ENCODE measurements at regions not wholly inside any gene's neighbourhood (a gene's known extent, or its start where the extent isn't known, plus 50 kb on each side); places are given as distances from the start of the nearest gene placed in this dataset.
"Not testable (repeated sequence)": the region's sequence is repeated elsewhere in the genome, so short reads cannot be mapped to it uniquely, and the experiment has no call there.

DNA sequence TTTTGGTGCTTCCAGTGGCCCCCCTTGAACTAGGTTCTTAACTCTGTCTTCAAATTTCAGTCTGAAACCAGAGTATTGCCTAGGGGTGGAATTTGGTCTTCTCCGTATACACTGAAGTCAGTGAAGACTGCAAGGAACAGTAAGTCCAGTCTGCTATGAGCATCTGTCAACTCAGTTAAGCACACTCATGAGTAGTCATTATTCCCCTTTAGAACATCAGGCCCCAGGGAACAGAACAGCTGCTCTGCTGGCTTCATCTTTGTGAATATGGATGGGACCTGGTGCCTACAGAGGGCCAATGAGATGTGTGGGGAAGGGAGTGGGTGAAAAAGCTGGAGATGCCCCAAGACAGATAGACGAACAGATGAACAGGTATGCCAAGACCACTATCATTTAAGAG, 85.2 kb upstream of the PRR23C start:
- no peak for DNase-seq
- in situ Hi-C loops (cut with MboI; ENCODE audit: low pct_unique_long_range_greater_than_20kb, low sequenced_read_pairs) = no loop called here

DNA sequence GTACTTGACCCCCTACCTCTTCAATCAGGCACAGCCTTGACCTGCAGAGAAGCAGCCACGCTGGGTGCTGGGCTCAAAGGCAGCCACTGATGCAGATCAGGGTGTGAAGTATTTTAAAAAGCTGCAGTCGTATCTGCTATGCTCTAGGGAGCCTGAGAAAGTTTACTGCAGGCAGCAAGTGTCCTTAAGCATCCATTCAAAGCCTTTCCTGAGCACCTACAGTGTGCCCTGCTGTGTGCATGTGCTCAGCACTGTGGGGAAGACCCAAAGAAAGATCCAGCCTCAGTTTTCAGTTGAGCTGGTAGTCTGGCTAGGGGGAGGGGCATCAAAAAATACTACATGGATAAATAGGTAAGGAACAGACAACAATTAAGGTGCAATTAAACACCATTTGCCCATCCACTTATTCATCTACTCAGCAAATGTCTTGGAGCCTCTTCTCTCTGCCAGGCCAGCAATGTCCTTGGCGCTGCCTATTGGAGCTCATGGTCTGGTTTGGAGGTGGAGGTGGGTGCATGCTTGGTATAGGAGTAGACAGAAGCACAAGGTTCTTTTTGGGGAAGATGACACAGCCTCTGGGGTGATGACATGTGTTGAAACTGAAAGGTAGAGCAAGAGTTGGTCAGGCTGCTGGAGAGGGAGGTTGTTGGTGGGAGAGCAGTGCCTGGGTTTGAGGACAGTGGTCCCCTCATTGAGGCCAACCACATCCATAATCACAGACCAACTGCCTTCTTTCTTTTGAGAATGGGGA, 85.9 kb upstream of the PRR23C start:
- no peak for DNase-seq
- in situ Hi-C loops (cut with MboI; ENCODE audit: low pct_unique_long_range_greater_than_20kb, low sequenced_read_pairs) = no loop called here

DNA sequence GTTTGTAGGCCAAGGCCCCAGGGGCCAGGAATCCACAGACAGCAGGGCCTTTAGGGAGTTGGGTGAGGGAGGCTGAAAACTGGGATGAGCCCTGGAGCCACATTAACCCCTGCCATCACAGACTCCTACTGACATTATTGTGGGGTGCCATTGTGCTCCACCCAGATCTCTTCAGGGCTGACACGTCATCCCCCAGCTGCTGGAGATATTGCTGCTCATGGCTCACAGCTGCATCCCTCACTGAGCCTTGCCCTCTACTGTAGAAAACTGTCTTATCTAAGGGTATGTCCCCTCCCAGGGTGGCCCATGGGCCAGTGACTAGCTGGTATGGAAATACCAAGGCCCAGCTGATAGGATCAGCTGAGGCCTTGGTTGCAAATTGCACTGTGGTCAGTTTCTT, 87.3 kb upstream of the PRR23C start:
- in situ Hi-C loops (cut with MboI; ENCODE audit: low pct_unique_long_range_greater_than_20kb, low sequenced_read_pairs) = no loop called here
- DNase-seq = no peak

DNA sequence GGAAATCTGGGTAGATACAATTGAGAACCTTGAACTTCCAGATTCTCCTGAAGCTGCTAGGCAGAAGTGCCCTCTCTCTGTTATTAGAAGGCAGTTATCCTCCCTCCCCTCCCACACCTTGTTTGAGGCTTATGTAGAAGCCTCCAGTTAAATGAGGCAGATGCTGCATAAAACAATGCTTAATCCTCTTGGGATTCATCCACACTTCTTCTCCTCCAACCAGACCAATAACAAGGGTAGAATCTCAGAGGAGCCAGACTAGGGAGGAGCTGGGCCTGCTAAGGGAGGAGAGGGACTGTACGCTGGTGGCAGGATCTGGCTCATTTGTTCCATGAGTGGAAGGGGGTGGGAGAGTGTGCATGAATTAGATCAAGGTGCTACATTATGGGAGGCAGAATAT, 88.3 kb upstream of the PRR23C start:
- DNase-seq = no peak
- in situ Hi-C loops (cut with MboI; ENCODE audit: low pct_unique_long_range_greater_than_20kb, low sequenced_read_pairs) = no loop called here

DNA sequence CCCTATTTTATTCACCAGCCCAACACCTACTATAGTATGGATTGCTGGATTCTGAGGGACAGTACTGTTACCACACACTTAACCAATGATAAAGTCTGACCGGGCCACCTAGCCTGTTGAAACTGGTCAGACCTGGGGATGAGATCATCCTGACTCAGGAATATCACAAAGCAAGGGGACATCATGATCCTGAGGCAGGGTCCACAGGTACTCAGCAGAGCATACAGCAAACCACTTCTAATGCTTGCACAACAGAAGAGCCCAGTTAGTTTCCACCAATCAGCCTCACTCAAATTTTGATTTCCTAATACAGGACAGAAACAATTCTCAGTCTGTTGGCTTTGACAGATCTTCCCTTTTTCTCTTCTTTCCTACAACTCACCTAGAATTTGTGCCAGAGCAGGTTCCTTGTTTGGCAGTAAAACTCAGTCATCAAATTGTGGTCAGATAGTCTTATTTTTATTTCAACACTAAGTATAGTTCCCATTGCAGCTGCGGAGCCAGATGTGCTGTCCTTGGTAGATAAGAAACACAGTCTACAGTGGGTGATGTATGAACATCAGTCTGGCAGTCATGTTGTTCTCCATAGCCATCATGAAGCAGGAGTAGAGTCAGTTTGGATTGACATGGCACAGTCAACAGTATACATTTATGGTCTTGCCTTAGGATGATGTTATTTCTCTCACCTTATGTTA, 90.1 kb upstream of the PRR23C start:
- no peak for DNase-seq
- in situ Hi-C loops (cut with MboI; ENCODE audit: low pct_unique_long_range_greater_than_20kb, low sequenced_read_pairs) = no loop called here

DNA sequence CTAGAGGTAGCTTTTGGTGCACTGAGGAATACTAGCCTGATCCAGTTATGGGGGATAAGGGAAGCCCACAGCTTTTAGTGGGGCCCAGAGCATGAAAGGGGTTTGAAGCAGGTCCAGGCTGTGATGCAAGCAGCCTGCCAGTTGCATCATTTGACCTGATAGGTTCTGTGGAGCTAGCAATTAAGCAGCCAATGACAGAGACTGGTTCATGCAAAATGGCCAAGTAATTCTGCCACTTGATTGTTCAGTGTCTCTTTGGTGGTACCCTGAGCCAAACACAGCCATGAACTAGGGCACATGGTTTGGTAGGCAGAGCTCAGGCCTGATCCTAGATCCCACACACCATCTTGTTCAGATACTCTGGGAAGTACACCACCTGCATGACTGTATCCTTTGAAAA, 91.0 kb upstream of the PRR23C start:
- DNase-seq = no peak
- in situ Hi-C loops (cut with MboI; ENCODE audit: low pct_unique_long_range_greater_than_20kb, low sequenced_read_pairs) = no loop called here

DNA sequence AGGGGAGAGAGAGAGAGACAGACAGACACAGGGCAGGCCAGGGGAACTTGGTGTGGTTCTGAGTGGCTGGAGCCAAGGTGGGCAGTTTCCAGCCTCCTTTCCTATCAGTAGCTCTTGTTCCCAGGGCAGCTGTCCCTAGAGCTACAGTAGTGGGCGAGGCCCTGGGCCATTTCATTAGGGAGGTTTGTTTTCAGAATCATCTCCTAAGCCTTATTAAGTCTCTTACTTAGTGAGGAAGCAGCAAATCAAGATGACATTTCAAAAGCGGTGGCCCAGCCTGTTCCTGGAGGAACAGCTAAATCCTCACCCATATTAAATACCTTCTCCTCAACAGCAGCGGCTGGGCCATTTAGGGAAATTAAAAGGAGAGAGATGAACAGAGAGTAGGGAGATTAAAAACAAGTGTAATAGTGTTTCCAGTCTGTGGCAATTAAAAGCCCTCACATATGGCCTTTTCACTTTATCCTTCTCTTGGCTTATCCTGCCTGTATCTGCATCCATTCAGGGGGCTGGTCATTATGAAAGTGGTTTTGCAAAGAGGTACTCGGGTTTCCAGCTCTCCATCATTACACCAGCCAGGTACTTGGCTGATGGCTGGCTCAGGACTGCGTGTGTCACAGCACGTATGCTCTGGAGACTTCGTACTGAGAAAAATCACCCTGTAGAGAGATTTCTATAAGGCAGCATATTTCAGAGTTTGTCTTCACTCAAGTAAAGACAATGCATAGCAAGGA, 91.9 kb upstream of the PRR23C start:
- in situ Hi-C loops (cut with MboI; ENCODE audit: low pct_unique_long_range_greater_than_20kb, low sequenced_read_pairs) = no loop called here
- no peak for DNase-seq

DNA sequence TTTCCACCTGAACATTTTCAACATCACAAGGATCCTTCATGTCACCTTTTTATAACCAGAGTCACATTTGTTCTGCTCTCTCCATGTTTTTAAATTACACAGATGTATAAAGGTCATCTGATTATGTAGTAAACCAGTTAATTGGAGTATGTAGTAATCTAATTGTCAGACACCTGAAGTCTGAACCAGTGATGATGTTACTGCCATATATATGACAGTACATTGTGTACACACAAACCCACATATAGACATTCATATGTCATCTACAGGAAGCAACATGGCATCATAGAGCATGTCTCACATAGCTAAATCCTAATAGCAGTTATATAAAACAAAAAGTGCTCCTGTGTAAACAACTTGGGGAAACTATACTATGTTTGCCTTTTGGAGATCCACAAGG, 95.9 kb upstream of the PRR23C start:
- DNase-seq = no peak
- in situ Hi-C loops (cut with MboI; ENCODE audit: low pct_unique_long_range_greater_than_20kb, low sequenced_read_pairs) = no loop called here

DNA sequence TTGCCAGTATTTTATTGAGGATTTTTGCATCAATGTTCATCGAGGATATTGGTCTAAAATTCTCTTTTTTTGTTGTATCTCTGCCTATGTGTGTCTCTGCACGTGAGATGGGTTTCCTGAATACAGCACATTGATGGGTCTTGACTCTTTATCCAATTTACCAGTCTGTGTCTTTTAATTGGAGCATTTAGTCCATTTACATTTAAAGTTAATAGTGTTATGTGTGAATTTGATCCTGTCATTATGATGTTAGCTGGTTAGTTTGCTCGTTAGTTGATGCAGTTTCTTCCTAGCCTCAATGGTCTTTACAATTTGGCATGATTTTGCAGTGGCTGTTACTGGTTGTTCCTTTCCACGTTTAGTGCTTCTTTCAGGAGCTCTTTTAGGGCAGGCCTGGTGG, 101.3 kb upstream of the PRR23C start:
- in situ Hi-C loops (cut with MboI; ENCODE audit: low pct_unique_long_range_greater_than_20kb, low sequenced_read_pairs); DNase-seq: not testable (repeated sequence)

DNA sequence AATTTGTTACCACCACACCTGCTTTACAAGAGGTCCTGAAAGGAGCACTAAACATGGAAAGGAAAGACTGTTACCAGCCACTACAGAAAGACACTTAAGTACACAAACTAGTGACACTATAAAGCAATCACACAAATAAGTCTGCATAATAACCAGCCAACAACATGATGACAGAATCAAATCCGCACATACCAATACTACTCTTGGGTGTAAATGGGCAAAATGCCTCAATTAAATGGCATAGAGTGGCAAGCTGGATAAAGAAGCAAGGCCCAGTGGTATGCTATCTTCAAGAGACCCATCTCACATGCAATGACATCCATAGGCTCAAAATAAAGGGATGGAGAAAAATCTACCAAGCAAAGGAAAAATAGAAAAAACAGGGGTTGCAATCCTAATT, 106.8 kb upstream of the PRR23C start:
- no peak for DNase-seq
- in situ Hi-C loops (cut with MboI; ENCODE audit: low pct_unique_long_range_greater_than_20kb, low sequenced_read_pairs) = no loop called here

DNA sequence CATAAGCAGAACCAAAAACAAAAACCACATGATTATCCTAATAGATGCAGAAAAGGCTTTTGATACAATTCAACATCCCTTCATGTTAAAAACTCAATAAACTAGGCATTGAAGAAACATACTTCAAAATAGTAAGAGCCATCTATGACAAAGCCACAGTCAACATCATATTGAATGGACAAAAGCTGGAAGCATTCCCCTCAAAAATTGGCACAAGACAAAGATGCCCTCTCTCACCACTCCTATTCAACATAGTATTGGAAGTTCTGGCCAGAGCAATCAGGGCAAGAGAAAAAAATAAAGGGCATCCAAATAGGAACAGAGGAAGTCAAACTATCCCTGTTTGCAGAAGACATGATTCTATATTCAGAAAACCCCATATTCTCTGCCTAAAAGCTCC, 108.7 kb upstream of the PRR23C start:
- in situ Hi-C loops (cut with MboI; ENCODE audit: low pct_unique_long_range_greater_than_20kb, low sequenced_read_pairs); DNase-seq: not testable (repeated sequence)

DNA sequence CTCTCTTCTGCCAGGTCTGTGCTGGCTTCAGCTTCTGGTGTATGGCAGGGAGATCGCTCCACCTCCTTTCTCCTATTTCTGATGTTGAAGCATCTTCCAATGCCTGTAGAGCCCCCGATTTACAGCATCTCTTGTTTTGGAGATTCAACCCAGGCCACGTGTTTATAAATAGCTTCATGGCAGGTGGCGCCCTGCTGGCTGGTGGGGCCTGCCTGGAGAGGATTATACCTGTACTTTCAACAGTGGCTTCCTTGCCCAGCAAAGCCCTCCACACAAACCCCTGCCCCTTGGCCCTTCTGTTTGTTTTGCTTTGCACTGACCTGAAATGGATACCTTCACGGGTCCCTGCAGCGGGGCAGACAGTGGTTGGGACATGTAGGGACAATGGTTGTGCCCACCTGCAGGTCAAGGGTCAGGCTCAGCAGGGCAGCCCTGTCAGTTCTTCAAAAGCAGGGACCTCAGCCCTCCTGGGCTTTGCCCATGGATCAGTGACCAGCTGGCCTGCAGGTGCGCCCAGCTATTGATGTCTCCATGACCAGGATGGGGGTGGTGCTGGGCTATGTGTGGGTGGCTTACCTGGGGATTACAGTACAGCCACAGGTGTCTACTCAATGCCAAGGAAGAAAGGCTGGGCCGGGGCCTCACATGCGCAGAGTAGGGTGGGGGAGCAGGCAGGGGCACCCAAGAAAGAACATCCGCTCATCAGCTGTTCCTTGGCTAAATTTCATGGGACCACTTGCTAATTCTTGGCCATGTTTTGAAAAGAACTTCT, 112.7 kb upstream of the PRR23C start:
- in situ Hi-C loops (cut with MboI; ENCODE audit: low pct_unique_long_range_greater_than_20kb, low sequenced_read_pairs) = no loop called here
- DNase-seq = no peak

DNA sequence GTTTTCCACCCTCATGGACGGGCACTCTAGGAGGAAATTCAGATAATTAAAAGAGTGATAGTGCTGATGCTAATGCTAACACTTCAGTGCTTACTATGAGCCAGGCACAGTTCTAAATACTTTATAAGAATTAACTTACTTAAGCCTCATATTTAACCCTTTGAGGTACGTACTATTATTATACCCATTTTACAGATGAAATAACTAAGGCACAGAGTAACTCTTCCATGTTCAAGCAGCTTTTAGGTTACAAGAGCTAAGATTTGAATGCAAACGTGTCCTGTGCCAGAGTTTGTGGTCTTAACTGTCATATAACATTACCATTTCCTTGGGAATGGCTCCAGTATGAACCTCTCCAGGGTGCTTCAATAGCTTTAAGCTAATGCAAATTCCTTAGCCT, 114.7 kb upstream of the PRR23C start:
- no peak for DNase-seq
- in situ Hi-C loops (cut with MboI; ENCODE audit: low pct_unique_long_range_greater_than_20kb, low sequenced_read_pairs) = no loop called here

DNA sequence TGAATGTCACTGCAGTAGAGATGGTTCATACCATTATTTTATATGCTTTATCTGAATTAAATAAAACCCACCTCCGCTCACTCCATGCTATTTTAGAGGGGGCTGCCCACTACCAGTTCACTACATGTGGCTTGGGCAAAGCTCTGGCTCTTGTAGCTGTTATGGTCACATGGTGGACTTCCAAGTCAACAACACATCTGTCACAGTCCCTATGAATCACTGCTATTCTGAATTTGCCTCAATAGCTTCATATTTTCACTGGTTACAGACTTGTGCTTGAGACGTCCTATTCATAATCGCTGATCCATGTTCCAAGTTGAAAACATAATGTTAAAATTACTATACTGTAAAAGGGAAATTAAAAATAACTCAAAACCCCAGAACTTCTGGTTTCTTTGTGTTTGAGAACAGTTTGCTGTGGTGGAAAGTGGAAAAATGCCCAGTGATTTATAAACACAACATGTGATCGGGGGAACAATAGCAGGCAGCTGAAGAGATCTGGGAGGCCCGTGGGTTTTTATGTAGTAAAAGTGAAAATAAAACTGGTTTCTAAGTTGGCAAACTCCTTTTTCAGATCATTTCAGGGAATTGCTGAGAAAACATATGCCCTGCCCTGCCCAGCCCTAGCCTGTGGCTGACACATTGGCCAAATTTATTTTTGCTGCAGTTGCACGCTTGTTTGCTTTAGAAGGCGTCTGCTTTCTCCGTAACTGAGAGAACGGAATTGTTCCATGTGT, 128.8 kb upstream of the PRR23C start:
- DNase-seq = no peak
- in situ Hi-C loops (cut with MboI; ENCODE audit: low pct_unique_long_range_greater_than_20kb, low sequenced_read_pairs) = no loop called here

DNA sequence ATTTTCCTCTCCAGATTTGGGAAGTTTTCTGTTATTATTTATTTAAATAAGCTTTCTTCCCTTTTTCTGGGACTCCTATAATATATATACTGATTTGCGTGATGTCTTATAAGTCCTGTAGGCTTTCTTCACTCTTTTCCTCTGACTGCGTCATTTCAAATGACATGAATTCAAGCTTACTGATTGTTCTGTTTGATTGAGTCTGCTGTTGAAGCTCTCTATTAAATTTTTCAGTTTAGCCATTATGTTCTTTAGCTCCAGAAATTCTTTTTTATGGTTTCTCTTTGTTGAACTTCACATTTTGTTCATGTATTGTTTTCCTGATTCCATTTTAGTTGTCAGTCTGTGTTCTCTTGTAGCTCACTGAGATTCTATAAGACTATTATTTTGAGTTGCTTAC, 135.8 kb upstream of the PRR23C start:
- DNase-seq = no peak
- in situ Hi-C loops (cut with MboI; ENCODE audit: low pct_unique_long_range_greater_than_20kb, low sequenced_read_pairs) = no loop called here

DNA sequence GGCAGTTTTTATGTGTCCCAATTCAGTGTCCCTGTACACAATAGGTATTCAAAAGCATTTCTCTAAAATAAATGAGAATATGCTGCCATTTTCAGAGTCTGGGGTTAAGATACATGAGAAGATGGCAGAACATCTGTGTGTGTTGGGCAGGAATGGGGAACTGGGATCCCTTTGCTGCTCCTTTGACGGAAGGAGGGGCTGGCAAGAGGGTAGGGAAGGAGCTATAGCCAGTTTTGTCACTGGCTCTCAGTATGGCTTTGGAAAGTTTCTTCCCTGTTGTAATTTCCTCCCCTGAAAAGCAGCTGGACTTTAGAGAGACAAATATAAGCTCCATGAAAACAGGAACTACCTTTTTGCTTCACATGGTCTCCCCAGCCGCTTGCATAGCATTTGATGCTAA, 137.5 kb upstream of the PRR23C start:
- in situ Hi-C loops (cut with MboI; ENCODE audit: low pct_unique_long_range_greater_than_20kb, low sequenced_read_pairs) = no loop called here
- no peak for DNase-seq

DNA sequence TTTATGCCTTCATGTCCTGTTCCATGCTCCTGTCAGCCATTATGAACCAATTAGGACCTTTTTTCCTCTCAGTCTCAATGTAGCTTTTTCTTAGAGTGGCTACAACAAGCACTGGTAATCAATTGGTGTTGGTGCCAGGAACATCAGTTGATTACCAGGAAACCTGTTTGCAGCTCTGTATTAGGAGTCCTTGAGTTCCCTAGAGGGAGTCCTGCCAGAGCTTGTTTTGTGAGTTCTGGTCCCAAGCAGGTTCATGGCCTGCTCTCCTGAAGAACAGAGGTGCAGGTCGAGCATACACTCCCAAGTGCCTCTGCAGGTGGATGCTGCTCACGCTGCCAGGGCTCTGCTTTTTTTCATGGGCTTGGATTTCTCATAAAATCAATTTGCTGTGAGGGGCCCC, 137.9 kb upstream of the PRR23C start:
- DNase-seq = no peak

DNA sequence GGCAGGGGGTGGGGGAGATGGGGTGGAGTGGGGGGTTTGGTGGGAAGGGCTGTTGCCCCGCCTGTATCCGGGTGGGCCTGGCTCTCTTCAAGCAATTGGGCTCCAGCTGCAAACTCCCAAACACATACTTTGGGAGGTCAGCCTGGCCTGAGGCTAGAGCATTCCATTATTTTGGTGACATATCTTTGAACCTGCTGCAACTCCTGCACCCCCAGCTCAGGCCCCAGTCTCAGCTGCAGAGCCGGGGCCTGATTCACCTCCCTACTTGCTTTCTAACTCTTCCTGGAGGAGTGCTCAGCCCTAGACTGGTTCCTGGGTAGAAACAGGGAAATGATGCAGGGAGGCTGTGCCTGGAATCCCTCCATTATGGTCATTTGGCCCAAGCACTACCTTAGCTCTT, 140.8 kb upstream of the PRR23C start:
- in situ Hi-C loops (cut with MboI; ENCODE audit: low pct_unique_long_range_greater_than_20kb, low sequenced_read_pairs) = no loop called here

More for the DNA sequence above, 137.9 kb upstream of the PRR23C start:
- in situ Hi-C loops (cut with MboI; ENCODE audit: low pct_unique_long_range_greater_than_20kb, low sequenced_read_pairs) = no loop called here

DNA sequence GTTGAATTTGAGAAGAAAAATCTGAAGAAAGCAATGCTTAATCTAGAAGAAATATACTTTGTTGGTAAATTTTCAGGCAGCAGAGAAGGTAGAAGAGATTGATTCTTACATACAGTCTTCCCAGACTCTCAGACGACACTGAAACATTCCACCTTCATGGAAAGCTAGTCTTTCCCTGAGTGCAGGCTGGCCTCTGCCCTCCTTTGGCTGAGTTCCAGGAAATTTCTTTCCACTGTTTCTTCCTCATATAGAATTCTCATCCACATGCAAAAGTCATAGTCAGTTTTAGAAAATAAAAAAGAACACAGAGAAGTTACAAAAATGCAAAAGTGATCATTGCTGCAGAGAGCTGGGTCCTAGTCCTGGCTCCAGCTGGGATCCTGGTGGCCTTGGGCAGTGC, 142.5 kb upstream of the PRR23C start:
- in situ Hi-C loops (cut with MboI; ENCODE audit: low pct_unique_long_range_greater_than_20kb, low sequenced_read_pairs) = no loop called here
- DNase-seq = no peak

More for the DNA sequence above, 140.8 kb upstream of the PRR23C start:
- DNase-seq = no peak

Data from KBM-7 (cell line).